Spleen (tissue), 7 donors: ENCODE measurements at regions not wholly inside any gene's neighbourhood (a gene's known extent, or its start where the extent isn't known, plus 50 kb on each side); places are given as distances from the start of the nearest gene placed in this dataset.

Source experiments
- CTCF ChIP-seq, 11 experiments: fragments of 200-600 bp in 7 of 11; fragments of 450-650 bp in 4 of 11; sonication (generic) in 4 of 11; IDR thresholded peaks in 8 of 11; conservative IDR thresholded peaks in 3 of 11; 1 replicate in 7 of 11; 2 replicates in 4 of 11; pipeline versions ENCODE4 v1.4.0 to v1.8.0; 2016 to 2021; ENCODE audit warnings: antibody characterized with exemption in 11 of 11, inconsistent platforms in 4 of 11, mild to moderate bottlenecking in 1 of 11
- POLR2A ChIP-seq, 3 donors: fragments of 450-650 bp; IDR thresholded peaks; one replicate each; pipeline ENCODE4 v1.5.1; 2017; ENCODE audit warnings: antibody characterized with exemption in 3 of 3, mild to moderate bottlenecking in 1 of 3
- POLR2AphosphoS5 ChIP-seq, 3 donors: sonication (generic); formaldehyde crosslinking; IDR thresholded peaks; one replicate each; pipeline ENCODE4 v1.5.1; 2017; ENCODE audit warnings: antibody characterized with exemption in 3 of 3
- donor health status: DM: no; HTN: no; CAD: no; lungs with moderate emphysema.
- donor health status: DM: no; HTN: no; CAD: no.
- donor health status: DM: no; HTN: no; CAD: no.

- no peak for TF ChIP-seq POLR2A (IDR thresholded peaks at IDR 0.05)
- no peak for TF ChIP-seq CTCF (IDR thresholded peaks at IDR 0.05 in 8 of 11, conservative IDR thresholded peaks at IDR 0.05 in 3 of 11)
- TF ChIP-seq POLR2AphosphoS5 (IDR thresholded peaks at IDR 0.05): no peak
Observed at GRCh38 chr16:50888486-50889261, 146.8 kb downstream of the CYLD start.
